ENCODE measurements at regions not wholly inside any gene's neighbourhood (a gene's known extent, or its start where the extent isn't known, plus 50 kb on each side); places are given as distances from the start of the nearest gene placed in this dataset.

DNA sequence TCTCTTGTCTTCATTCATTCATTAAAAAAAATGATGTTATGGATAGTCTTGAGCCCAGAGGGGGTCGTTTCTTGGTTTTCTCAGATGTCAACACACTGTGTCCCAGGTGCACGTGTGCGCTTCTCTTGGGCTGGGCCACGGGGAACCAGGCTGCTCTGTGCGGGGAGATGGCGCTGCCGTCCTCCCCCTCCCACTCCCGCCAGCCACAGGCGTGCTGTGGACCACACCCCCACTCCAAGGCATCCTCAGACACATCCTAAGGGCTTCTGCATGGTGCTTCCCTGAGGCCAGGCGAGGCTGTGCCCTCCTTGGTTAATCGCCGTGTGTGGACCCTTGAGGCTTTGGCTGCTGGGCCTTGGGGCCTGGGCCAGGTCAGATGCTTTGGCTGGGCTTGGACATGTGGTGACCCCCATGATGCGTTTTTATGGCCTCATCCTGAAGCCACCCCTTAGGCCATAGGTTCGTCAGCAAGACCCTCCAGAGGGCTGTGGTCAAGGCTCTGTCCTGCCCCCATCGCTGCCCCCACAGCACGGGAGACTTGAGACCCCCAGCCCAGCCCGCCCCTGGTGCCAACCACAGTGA, 245.7 kb upstream of the CIBAR2 start:
- H3K4me3 ChIP-seq = no peak overlapping the region
- ATAC-seq (replicated peaks in 6 of 8) = no peak
- WGBS, 10 experiments = 20 to 83% (median 70%) methylated on average over 1 to 5 of the region's 17 CpGs; no CpG with 5 or more reads in 4 of the 10 experiments
- H3K4me1 ChIP-seq (replicated peaks in 1 of 2) = peaks cover 49 to 66% of the 10 kb centered on the region in 2 donors
- in situ Hi-C loops (cut with MboI; ENCODE audit: low pct_unique_long_range_greater_than_20kb in 2 of 9, low sequenced_read_pairs in 9 of 9, unreplicated experiment in 9 of 9) = no loop called here
- no peak overlapping the region for H3K27ac ChIP-seq

DNA sequence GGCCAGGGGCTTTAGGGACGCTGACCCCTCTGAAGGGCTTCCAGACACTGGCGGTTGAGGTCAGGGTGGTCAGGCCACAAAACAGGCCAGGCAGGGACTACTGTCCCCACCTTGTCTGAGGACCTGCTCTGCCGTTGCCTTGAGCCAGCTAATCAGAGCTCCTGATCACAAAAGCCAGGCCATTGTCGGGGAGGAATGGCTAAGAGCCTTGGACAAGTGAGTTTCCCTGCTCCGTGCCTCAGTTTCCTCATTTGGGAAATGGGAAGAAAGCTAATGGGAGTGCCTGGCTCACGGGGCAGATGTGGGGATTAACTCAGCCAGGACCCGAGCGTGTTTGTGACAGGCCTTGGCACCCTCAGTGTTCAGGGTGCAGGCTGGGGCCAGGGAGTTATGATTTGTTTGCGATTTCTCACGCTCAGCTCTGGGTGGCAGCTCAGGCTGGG, 246.5 kb upstream of the CIBAR2 start:
- in situ Hi-C loops (cut with MboI; ENCODE audit: low pct_unique_long_range_greater_than_20kb in 2 of 9, low sequenced_read_pairs in 9 of 9, unreplicated experiment in 9 of 9) = no loop called here
- no peak overlapping the region for H3K4me3 ChIP-seq
- peaks cover 48 to 66% of the 10 kb centered on the region in 2 donors for H3K4me1 ChIP-seq (replicated peaks in 1 of 2)
- ATAC-seq (replicated peaks in 6 of 8) = no peak
- 40 to 100% (median 80%) methylated on average over 1 to 2 of the region's 10 CpGs; no CpG with 5 or more reads in 5 of the 10 experiments for WGBS, 10 experiments
- H3K27ac ChIP-seq = no peak overlapping the region

- whole genome bisulfite sequencing, 10 experiments = 85 to 100% (median 92%) methylated on average over 2 to 5 of the region's 21 CpGs; no CpG with 5 or more reads in 5 of the 10 experiments
- Histone ChIP-seq H3K4me3 (no peak overlapping the region), H3K4me1 (replicated peaks in 1 of 2) (peaks cover 43 to 62% of the 10 kb centered on the region in 2 donors), H3K27ac (peak overlapping the region in 1 of 2 donors; percentile 49)
- in situ Hi-C loops (cut with MboI; ENCODE audit: low pct_unique_long_range_greater_than_20kb in 2 of 9, low sequenced_read_pairs in 9 of 9, unreplicated experiment in 9 of 9) = no loop called here
- no peak for ATAC-seq (replicated peaks in 6 of 8)
Observed at GRCh38 chr16:85359147-85359822, 247.0 kb upstream of the CIBAR2 start.

- Histone ChIP-seq H3K4me3 (no peak overlapping the region), H3K4me1 (replicated peaks in 1 of 2) (peaks cover 41 to 59% of the 10 kb centered on the region in 2 donors), H3K27ac (peak overlapping the region; percentile 49 to 74)
- in situ Hi-C loops (cut with MboI; ENCODE audit: low pct_unique_long_range_greater_than_20kb in 2 of 9, low sequenced_read_pairs in 9 of 9, unreplicated experiment in 9 of 9) = no loop called here
- peak in 5 of 8 experiments; percentile 80 to 85 (median 83) for ATAC-seq (replicated peaks in 6 of 8)
- WGBS, 10 experiments = 79 to 100% methylated on average over 1 to 6 of the region's 38 CpGs; no CpG with 5 or more reads in 8 of the 10 experiments
Observed at GRCh38 chr16:85360323-85361277, 248.3 kb upstream of the CIBAR2 start.

- Histone ChIP-seq H3K4me1 (replicated peaks in 1 of 2) (peaks cover 49 to 63% of the 10 kb centered on the region in 2 donors), H3K27ac (peak overlapping the region in 1 of 2 donors; percentile 28), H3K4me3 (no peak overlapping the region)
- in situ Hi-C loops (cut with MboI; ENCODE audit: low pct_unique_long_range_greater_than_20kb in 2 of 9, low sequenced_read_pairs in 9 of 9, unreplicated experiment in 9 of 9) = no loop called here
- 93 to 100% methylated on average over 3 to 4 of the region's 23 CpGs; no CpG with 5 or more reads in 8 of the 10 experiments for WGBS, 10 experiments
- no peak for ATAC-seq (replicated peaks in 6 of 8)
Observed at GRCh38 chr16:85361441-85362118, 249.3 kb upstream of the CIBAR2 start.

DNA sequence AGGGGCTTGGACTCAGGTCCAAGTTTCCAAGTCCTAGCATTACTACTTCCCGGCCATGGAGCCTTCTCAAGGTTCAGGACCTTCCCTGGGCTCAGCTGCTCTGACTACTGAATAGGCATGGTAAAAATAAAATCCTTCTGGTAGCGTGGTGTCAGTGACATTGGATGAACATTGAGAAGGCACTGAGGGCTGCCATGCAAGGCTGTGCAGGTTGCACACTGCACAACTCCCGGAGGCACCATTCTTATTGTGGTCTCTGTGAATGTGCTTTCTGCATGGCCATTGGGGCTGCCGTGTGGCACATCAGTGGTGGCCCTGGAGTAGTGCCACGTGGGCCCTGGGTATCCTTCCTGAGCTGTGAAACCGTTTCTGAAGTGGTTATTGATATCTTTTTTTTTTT, 250.2 kb upstream of the CIBAR2 start:
- ATAC-seq (replicated peaks in 6 of 8) = no peak
- Histone ChIP-seq H3K27ac (no peak overlapping the region), H3K4me3 (no peak overlapping the region), H3K4me1 (replicated peaks in 1 of 2) (peaks cover 49 to 61% of the 10 kb centered on the region in 2 donors)
- WGBS, 10 experiments = 88 to 100% (median 93%) methylated on average over 1 to 5 of the region's 6 CpGs; no CpG with 5 or more reads in 3 of the 10 experiments
- in situ Hi-C loops (cut with MboI; ENCODE audit: low pct_unique_long_range_greater_than_20kb in 2 of 9, low sequenced_read_pairs in 9 of 9, unreplicated experiment in 9 of 9) = no loop called here

GRCh38 chr16:85363427-85363826, 249.7 kb upstream of the GSE1 start:
- in situ Hi-C loops (cut with MboI; ENCODE audit: low pct_unique_long_range_greater_than_20kb in 2 of 9, low sequenced_read_pairs in 9 of 9, unreplicated experiment in 9 of 9) = no loop called here
- no peak overlapping the region for H3K4me3 ChIP-seq

DNA sequence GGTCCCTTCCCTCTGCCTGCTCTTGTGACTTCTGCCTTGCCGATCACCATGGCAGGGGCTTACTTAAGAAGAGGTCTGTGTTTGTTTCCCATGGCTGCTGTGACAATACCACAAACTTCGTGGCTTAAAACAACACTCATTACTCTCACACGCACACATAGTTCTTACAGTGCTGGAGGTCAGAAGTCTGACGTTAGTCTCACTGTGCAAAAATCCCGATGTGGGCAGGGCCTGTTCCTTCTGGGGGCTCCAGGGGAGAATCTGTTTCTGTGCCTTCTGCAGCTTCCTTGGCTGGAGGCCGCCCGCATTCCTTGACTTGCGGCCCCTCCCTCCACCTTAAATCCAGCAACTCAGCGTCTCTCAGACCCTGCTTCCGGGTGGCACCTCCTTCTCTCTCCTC, 249.2 kb upstream of the GSE1 start:
- in situ Hi-C loops (cut with MboI; ENCODE audit: low pct_unique_long_range_greater_than_20kb in 2 of 9, low sequenced_read_pairs in 9 of 9, unreplicated experiment in 9 of 9) = no loop called here
- peak in 1 of 8 experiments; percentile 56 for ATAC-seq (replicated peaks in 6 of 8)
- H3K27ac ChIP-seq = no peak overlapping the region
- whole genome bisulfite sequencing, 10 experiments = 20 to 92% (median 53%) methylated on average over 1 to 10 of the region's 10 CpGs; no CpG with 5 or more reads in 6 of the 10 experiments
- peaks cover 44 to 48% of the 10 kb centered on the region in 2 donors for H3K4me1 ChIP-seq (replicated peaks in 1 of 2)
- H3K4me3 ChIP-seq = no peak overlapping the region

More at GRCh38 chr16:85363427-85363826, 249.7 kb upstream of the GSE1 start:
- Histone ChIP-seq H3K4me1 (replicated peaks in 1 of 2) (peaks cover 44 to 51% of the 10 kb centered on the region in 2 donors), H3K27ac (no peak overlapping the region)
- WGBS, 10 experiments = 85% methylated on average over 4 of the region's 5 CpGs; no CpG with 5 or more reads in 9 of the 10 experiments
- no peak for ATAC-seq (replicated peaks in 6 of 8)

DNA sequence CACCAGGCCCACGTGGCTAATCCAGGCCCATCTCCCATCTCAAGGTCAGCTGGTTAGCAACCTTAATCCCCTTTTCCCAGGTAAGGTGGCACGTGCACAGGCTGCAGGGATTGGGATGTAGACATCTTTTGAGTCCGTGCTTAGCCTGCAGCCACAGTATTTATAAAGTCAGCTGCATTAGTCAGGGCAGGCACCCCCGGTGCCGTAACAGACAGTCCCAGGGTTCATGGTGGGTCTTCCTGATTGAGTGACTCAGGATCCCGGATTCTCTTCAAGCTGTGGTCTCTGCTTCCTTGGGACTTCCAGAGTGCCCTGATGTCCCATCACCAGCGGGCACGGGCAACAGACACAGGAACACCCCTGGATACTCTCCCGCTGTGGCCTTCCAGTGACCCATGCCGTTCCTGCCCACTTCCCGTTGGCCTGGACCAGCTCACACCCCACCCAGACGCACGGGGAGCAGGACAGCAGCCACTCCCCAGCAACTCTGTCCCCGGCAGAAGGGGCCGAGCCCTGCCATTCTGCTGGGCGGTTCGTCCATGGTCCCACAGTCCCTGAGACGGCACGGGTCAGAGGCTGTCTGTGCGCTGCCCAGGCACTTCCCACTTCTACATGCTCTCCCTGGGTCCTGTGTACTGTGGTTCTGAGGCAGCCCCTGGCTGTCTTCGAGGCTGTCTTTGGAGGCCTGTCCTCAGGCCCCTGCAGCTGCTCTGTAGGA, 248.6 kb upstream of the GSE1 start:
- in situ Hi-C loops (cut with MboI; ENCODE audit: low pct_unique_long_range_greater_than_20kb in 2 of 9, low sequenced_read_pairs in 9 of 9, unreplicated experiment in 9 of 9) = no loop called here
- ATAC-seq (replicated peaks in 6 of 8) = peak in 2 of 8 experiments; percentile 3 to 44
- Histone ChIP-seq H3K27ac (peak overlapping the region in 1 of 2 donors; percentile 37), H3K4me3 (no peak overlapping the region), H3K4me1 (replicated peaks in 1 of 2) (peaks cover 42 to 43% of the 10 kb centered on the region in 2 donors)
- 82 to 100% (median 96%) methylated on average over 1 to 12 of the region's 21 CpGs; no CpG with 5 or more reads in 5 of the 10 experiments for WGBS, 10 experiments

GRCh38 chr16:85365120-85365519, 248.0 kb upstream of the GSE1 start:
- peak in 7 of 8 experiments; percentile 18 to 45 (median 36) for ATAC-seq (replicated peaks in 6 of 8)
- Histone ChIP-seq H3K4me1 (replicated peaks in 1 of 2) (peaks cover 35 to 38% of the 10 kb centered on the region in 2 donors), H3K4me3 (no peak overlapping the region), H3K27ac (peak overlapping the region in 1 of 2 donors; percentile 37)
- in situ Hi-C loops (cut with MboI; ENCODE audit: low pct_unique_long_range_greater_than_20kb in 2 of 9, low sequenced_read_pairs in 9 of 9, unreplicated experiment in 9 of 9) = no loop called here
- 20 to 82% (median 71%) methylated on average over 1 to 7 of the region's 11 CpGs; no CpG with 5 or more reads in 4 of the 10 experiments for WGBS, 10 experiments

DNA sequence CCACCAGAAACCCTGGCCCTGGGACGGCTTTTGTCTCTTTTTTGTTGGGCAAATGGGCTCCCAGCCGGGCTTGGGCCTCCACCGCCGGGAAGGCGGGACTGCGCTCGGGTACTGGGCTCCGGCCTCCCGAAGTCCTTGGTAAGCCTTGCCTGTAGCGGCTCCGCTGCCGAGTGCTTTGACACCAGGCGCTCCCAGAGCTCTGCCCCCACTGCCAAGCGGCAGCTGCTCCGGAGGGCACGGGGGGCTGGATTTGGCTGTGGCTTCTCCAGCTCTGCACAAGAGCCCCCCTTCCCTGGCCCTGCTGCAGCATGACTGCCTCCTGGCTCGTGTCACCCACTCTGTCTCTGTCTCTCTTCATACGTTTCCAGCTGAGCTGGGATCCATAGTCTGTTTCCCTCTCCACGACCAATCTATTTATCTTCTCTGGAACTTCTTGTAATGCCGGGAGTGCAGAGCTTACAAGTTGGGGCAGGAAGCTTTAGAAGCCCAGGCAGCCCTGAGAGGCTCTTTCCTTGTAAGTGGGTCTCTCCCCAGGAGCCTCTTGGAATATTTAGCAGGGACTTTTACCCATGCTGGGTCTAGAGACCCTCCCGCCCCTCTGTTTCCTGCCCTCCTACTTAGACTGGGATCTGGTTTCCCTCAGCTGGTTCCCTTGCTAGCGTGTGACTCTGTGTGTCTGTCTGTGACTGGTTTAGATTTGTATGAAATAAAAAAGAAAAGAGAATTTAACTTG, 246.9 kb upstream of the GSE1 start:
- Histone ChIP-seq H3K4me3 (no peak overlapping the region), H3K4me1 (replicated peaks in 1 of 2) (peaks cover 35 to 40% of the 10 kb centered on the region in 2 donors), H3K27ac (no peak overlapping the region)
- WGBS, 10 experiments = 23 to 100% (median 62%) methylated on average over 1 to 11 of the region's 22 CpGs; no CpG with 5 or more reads in 2 of the 10 experiments
- peak in 2 of 8 experiments; percentile 14 to 19 for ATAC-seq (replicated peaks in 6 of 8)
- in situ Hi-C loops (cut with MboI; ENCODE audit: low pct_unique_long_range_greater_than_20kb in 2 of 9, low sequenced_read_pairs in 9 of 9, unreplicated experiment in 9 of 9) = no loop called here

Data from motor neuron (in vitro differentiated cells).